AG04449 (cell line): ENCODE measurements at regions not wholly inside any gene's neighbourhood (a gene's known extent, or its start where the extent isn't known, plus 50 kb on each side); places are given as distances from the start of the nearest gene placed in this dataset.

Source experiments
- CTCF ChIA-PET: fragments of 350-600 bp; formaldehyde crosslinking; extraction: SDS; loops from one replicate; lab custom pipeline; 2021; ENCODE audit warnings: antibody characterized with exemption; lab: Yijun Ruan, JAX
- POLR2A ChIA-PET: fragments of 400-600, 350-600 bp; formaldehyde crosslinking; extraction: SDS; loops from one replicate; lab custom pipeline; 2020; ENCODE audit warnings: antibody characterized with exemption, inconsistent platforms; lab: Yijun Ruan, JAX
- DNase-seq: peaks from one replicate; pipeline ENCODE4 v3.0.0-alpha.2; 2010; ENCODE audit warnings: low read depth, low spot score
- H3K4me3 ChIP-seq: 2 replicates; pipeline ENCODE4 v1.5.1; 2011; ENCODE audit warnings: low read depth, mild to moderate bottlenecking, control low read depth, low read length
- TF ChIP-seq, protein P1 (sequence below): IDR thresholded peaks from one replicate; pipeline ENCODE4 v1.5.1; 2011; ENCODE audit warnings: mild to moderate bottlenecking, moderate library complexity, low read length, control low read depth, inconsistent platforms; ENCODE audit not compliant: insufficient read depth; ENCODE audit errors: missing control alignments

DNA sequence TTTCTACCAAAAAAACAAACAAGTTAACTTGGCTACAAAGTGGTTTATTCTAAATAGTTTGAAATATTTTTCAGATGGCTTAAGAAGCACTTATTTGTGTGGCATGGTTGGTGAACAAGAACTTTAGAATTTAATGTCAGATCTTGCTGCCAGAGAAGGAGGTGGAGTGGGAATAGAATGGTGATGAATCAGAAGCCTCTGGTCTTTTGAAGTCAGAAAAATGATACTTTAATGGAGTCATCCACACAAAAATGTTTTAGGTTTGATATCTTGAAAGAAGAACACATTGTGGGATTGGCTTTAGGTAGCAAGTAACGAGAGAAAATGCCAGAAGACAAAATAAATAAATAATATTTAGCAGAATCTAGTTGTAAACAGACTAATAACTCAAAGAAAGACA is 243.1 kb upstream of the FANCL start:
- no peak overlapping the region for H3K4me3 ChIP-seq
- ChIA-PET POLR2A (no interaction called here), CTCF (no interaction called here)
- DNase-seq: peak; percentile 53
- TF ChIP-seq, protein P1, sequence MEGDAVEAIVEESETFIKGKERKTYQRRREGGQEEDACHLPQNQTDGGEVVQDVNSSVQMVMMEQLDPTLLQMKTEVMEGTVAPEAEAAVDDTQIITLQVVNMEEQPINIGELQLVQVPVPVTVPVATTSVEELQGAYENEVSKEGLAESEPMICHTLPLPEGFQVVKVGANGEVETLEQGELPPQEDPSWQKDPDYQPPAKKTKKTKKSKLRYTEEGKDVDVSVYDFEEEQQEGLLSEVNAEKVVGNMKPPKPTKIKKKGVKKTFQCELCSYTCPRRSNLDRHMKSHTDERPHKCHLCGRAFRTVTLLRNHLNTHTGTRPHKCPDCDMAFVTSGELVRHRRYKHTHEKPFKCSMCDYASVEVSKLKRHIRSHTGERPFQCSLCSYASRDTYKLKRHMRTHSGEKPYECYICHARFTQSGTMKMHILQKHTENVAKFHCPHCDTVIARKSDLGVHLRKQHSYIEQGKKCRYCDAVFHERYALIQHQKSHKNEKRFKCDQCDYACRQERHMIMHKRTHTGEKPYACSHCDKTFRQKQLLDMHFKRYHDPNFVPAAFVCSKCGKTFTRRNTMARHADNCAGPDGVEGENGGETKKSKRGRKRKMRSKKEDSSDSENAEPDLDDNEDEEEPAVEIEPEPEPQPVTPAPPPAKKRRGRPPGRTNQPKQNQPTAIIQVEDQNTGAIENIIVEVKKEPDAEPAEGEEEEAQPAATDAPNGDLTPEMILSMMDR: no peak

DNA sequence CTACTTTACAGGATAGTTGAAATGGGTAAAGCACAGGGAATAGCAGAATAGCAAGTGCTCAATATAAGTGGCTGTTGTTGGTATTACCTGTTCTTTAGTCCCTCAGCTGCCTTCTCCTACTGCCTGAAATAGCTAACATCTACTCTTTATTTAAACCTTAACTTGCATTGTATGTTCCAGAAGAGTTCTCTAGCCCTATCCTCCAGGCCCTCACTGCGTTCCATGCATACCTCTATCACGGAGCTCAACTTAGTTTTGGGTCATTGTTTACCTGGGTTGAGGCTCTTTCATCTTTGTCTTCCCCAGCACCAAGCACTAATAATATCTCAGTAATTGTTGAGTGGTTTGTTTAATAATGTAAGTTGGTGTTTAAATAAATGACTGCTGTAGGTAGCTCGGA is 242.2 kb upstream of the FANCL start:
- CTCF ChIA-PET: no interaction called here

GRCh38 chr2:58481670-58482069 is 240.5 kb upstream of the FANCL start:
- TF ChIP-seq, protein P1: no peak
- no peak for DNase-seq
- H3K4me3 ChIP-seq: no peak overlapping the region
- POLR2A ChIA-PET: no interaction called here
- CTCF ChIA-PET: no interaction called here

More for the DNA sequence above, 242.2 kb upstream of the FANCL start:
- H3K4me3 ChIP-seq: no peak overlapping the region
- no peak for DNase-seq
- TF ChIP-seq, protein P1: no peak
- POLR2A ChIA-PET: no interaction called here

DNA sequence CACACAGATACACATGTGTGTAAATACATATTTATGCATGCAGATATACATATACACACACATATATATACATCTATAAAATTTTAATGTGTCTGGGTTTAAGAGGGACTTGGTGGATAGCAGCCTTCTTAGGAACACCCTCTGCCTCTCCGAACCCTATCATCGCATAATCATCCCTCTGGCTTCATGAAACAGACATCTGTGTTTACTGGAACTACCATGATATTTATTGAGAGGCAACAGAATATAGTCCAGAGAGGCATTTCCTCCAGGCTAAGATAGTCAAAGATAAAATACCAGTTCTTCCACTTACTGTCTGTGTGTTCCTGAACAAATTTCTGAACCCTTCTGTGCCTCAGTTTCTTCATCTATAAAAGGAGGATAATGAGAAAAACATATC is 239.0 kb upstream of the FANCL start:
- POLR2A ChIA-PET: no interaction called here

DNA sequence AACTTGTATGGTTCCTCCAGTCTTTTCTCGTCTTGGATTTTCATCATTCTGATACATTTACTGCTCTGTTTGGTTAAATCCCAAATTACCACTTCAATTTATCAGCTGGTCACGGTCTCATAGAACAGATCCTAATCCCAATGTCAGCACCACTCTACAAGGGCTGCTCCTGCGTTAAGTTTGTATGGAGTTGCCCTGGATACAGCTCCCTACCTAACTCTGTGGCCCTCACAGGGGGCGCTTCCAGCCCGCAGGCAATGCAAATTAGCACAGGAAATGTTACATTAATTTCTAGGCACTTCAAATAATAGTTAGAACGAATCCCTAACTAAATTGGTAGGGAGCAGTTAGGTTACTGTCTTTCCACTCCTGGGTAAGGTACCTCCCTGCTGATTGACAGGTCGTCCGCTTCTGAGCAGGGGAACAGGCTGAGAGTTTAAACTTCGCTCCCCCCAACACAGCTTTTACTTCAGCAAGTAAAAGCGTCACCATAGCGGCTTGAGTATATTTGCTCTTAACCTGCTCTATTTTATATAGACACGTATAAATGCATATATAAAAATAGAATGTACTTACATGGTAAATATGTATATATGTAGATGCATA is 238.5 kb upstream of the FANCL start:
- POLR2A ChIA-PET: no interaction called here
- DNase-seq: no peak
- no peak overlapping the region for H3K4me3 ChIP-seq
- CTCF ChIA-PET: no interaction called here
- TF ChIP-seq, protein P1: no peak

More for the DNA sequence above, 239.0 kb upstream of the FANCL start:
- DNase-seq: no peak
- CTCF ChIA-PET: no interaction called here
- TF ChIP-seq, protein P1: no peak
- no peak overlapping the region for H3K4me3 ChIP-seq

DNA sequence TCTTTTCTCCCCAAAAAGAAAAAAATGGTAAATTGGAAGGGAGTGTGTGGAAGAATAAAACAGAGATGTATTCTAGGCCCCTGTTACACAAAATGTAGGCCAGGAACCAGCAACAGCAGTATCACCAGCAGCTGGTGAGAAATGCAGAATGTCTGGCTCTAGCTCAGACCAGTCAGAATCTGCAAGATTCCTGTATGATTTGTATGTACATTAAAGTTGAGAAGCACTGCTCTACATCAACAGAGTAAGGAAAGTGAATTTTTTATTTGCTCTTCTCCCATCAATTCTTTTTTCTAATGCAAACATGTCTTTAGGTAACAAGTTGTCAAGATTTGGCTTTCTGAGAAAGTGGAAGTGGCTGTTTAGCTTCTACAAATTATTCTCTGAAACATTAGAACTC is 235.4 kb upstream of the FANCL start:
- H3K4me3 ChIP-seq: no peak overlapping the region
- ChIA-PET CTCF (no interaction called here), POLR2A (no interaction called here)
- no peak for DNase-seq
- TF ChIP-seq, protein P1: no peak
